Esophagus squamous epithelium (tissue), 5 donors: ENCODE measurements at regions not wholly inside any gene's neighbourhood (a gene's known extent, or its start where the extent isn't known, plus 50 kb on each side); places are given as distances from the start of the nearest gene placed in this dataset.

Experiments
- DNase-seq: peaks from one replicate; lab custom pipeline; 2025; lab: John Stamatoyannopoulos, UW
- H3K27ac ChIP-seq, 4 donors: fragments of 200-600 bp; sonication (generic); one replicate each; pipeline ENCODE4 v1.5.1; 2016 to 2019; ENCODE audit warnings: mild to moderate bottlenecking in 1 of 4
- H3K27me3 ChIP-seq, 4 donors: fragments of 200-600 bp; sonication (generic); 1 replicate in 3 of 4; 2 replicates in 1 of 4; pipeline versions ENCODE4 v1.5.1 to v1.6.0; 2017 to 2021; ENCODE audit warnings: antibody characterized with exemption in 1 of 4
- H3K36me3 ChIP-seq, 3 donors: fragments of 200-600 bp; sonication (generic); one replicate each; pipeline ENCODE4 v1.5.1; 2016 to 2019
- H3K4me1 ChIP-seq, 3 donors: fragments of 200-600 bp; sonication (generic); one replicate each; pipeline ENCODE4 v1.5.1; 2017 to 2019
- H3K4me3 ChIP-seq, 4 donors: fragments of 200-600 bp; sonication (generic); 1 replicate in 3 of 4; 2 replicates in 1 of 4; pipeline ENCODE4 v1.5.1; 2016 to 2019; ENCODE audit warnings: mild to moderate bottlenecking in 2 of 4, moderate library complexity in 1 of 4
- H3K9me3 ChIP-seq, 3 donors: fragments of 200-600 bp; sonication (generic); one replicate each; pipeline ENCODE4 v1.5.1; 2016 to 2019
- CTCF ChIP-seq, 6 experiments: fragments of 450-650 bp in 4 of 6; fragments of 200-600 bp in 2 of 6; sonication (generic) in 2 of 6; IDR thresholded peaks; one replicate each; pipeline ENCODE4 v1.5.1; 2016 to 2019; ENCODE audit warnings: antibody characterized with exemption in 6 of 6, mild to moderate bottlenecking in 4 of 6, moderate library complexity in 4 of 6
- POLR2A ChIP-seq, 4 donors: fragments of 450-650 bp; IDR thresholded peaks; one replicate each; pipeline ENCODE4 v1.6.1; 2017; ENCODE audit warnings: antibody characterized with exemption in 4 of 4, mild to moderate bottlenecking in 4 of 4, moderate library complexity in 3 of 4
- WGBS, 2 donors: methylation state at CpG; one replicate each; pipeline ENCODE4 v1.1.5; 2018; 5-methylcytosine and 5-hydroxymethylcytosine counted together
- intact Hi-C: fragments of 100-400 bp; cut with DNase I; formaldehyde crosslinking; loops from one replicate; pipeline ENCODE4 v1.15.0; 2022
- donor health status: DM: yes; HTN: yes; CAD: no.

GRCh38 chr15:87403973-87404372 is 852.6 kb downstream of the NTRK3 start:
- Histone ChIP-seq H3K36me3 (no peaks in the 10 kb centered on the region), H3K9me3 (no peaks in the 10 kb centered on the region), H3K4me3 (no peak overlapping the region), H3K27me3 (no peaks in the 10 kb centered on the region), H3K4me1 (no peaks in the 10 kb centered on the region), H3K27ac (no peak overlapping the region)
- intact Hi-C loops, result no loop called here
- TF ChIP-seq CTCF (IDR thresholded peaks at IDR 0.05), result no peak
- no peak for TF ChIP-seq POLR2A (IDR thresholded peaks at IDR 0.05)
- 55 to 58% methylated on average over 5 of the region's 5 CpGs for WGBS, 2 donors
- DNase-seq, result no peak

- Histone ChIP-seq H3K36me3 (no peaks in the 10 kb centered on the region), H3K4me3 (no peak overlapping the region), H3K4me1 (no peaks in the 10 kb centered on the region), H3K27ac (no peak overlapping the region), H3K9me3 (no peaks in the 10 kb centered on the region), H3K27me3 (no peaks in the 10 kb centered on the region)
- 66 to 72% methylated on average over 5 of the region's 5 CpGs for WGBS, 2 donors
- intact Hi-C loops, result no loop called here
- TF ChIP-seq CTCF (IDR thresholded peaks at IDR 0.05) (no peak), POLR2A (IDR thresholded peaks at IDR 0.05) (no peak)
- DNase-seq, result no peak
Observed at GRCh38 chr15:87401973-87402372, 854.6 kb downstream of the NTRK3 start.

GRCh38 chr15:87394676-87395075 is 861.9 kb downstream of the NTRK3 start:
- Histone ChIP-seq H3K27me3 (no peaks in the 10 kb centered on the region), H3K4me3 (no peak overlapping the region), H3K9me3 (peaks cover 0 to 10% (median 0%) of the 10 kb centered on the region in 3 donors), H3K4me1 (no peaks in the 10 kb centered on the region), H3K36me3 (no peaks in the 10 kb centered on the region), H3K27ac (no peak overlapping the region)
- DNase-seq, result no peak
- 64 to 75% methylated on average over 2 to 3 of the region's 3 CpGs for WGBS, 2 donors
- TF ChIP-seq CTCF (IDR thresholded peaks at IDR 0.05) (no peak), POLR2A (IDR thresholded peaks at IDR 0.05) (no peak)
- intact Hi-C loops, result no loop called here

- H3K27me3 ChIP-seq, result no peaks in the 10 kb centered on the region
- H3K27ac ChIP-seq, result no peak overlapping the region
- H3K9me3 ChIP-seq, result no peaks in the 10 kb centered on the region
- H3K4me3 ChIP-seq, result no peak overlapping the region
- DNase-seq, result no peak
- WGBS, 2 donors, result 70 to 75% methylated on average over 2 of the region's 2 CpGs
- H3K36me3 ChIP-seq, result no peaks in the 10 kb centered on the region
- intact Hi-C loops, result no loop called here
- TF ChIP-seq POLR2A (IDR thresholded peaks at IDR 0.05) (no peak), CTCF (IDR thresholded peaks at IDR 0.05) (no peak)
- H3K4me1 ChIP-seq, result no peaks in the 10 kb centered on the region
Observed at GRCh38 chr15:87387766-87388165, 868.8 kb downstream of the NTRK3 start.

GRCh38 chr15:87374339-87374738 is 882.2 kb downstream of the NTRK3 start:
- Histone ChIP-seq H3K4me3 (no peak overlapping the region), H3K4me1 (no peaks in the 10 kb centered on the region), H3K27ac (no peak overlapping the region), H3K36me3 (no peaks in the 10 kb centered on the region), H3K27me3 (no peaks in the 10 kb centered on the region), H3K9me3 (no peaks in the 10 kb centered on the region)
- WGBS, 2 donors, result 38 to 43% methylated on average over 3 of the region's 3 CpGs
- DNase-seq, result no peak
- TF ChIP-seq CTCF (IDR thresholded peaks at IDR 0.05) (no peak), POLR2A (IDR thresholded peaks at IDR 0.05) (no peak)
- intact Hi-C loops, result no loop called here
